MM.1S (cell line): ENCODE measurements at regions not wholly inside any gene's neighbourhood (a gene's known extent, or its start where the extent isn't known, plus 50 kb on each side); places are given as distances from the start of the nearest gene placed in this dataset.

ENCODE experiments used
- CTCF ChIP-seq: fragments of 300-600 bp; sonication (generic); IDR thresholded peaks from 2 replicates; pipeline ENCODE4 v1.5.1; 2016; ENCODE audit warnings: antibody characterized with exemption, low read length, mixed read lengths
- EZH2phosphoT487 ChIP-seq: fragments of 300-600 bp; sonication (generic); IDR thresholded peaks from 2 replicates; pipeline ENCODE4 v1.6.1; 2018; ENCODE audit warnings: antibody characterized with exemption, low read length

DNA sequence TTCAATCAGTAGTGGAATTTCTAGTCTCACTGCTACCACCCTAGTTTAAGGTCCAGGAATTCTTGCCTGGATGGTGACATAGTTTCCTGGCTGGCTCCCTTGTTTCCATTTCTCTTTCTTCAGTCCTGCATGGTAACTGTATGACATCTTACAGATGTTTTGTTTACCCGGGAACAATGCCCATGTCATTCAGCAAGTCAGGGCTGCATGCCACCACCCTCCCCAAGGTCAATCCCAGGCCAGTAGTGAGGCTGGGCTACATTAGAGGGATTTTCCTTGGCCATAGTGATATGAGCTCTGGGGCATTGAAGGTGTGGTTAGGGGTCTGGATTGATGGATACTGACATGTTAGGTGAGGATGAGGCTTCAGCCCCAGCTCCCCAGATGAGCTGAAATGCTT, 114.9 kb upstream of the E2F8 start:
- no peak for TF ChIP-seq CTCF
- no peak for TF ChIP-seq EZH2phosphoT487
